GM18526 (cell line): ENCODE measurements at regions not wholly inside any gene's neighbourhood (a gene's known extent, or its start where the extent isn't known, plus 50 kb on each side); places are given as distances from the start of the nearest gene placed in this dataset.

Experiments
- POLR2A ChIP-seq: IDR thresholded peaks from 3 replicates; pipeline ENCODE4 v1.6.1; 2011; ENCODE audit not compliant: insufficient read length; ENCODE audit errors: extremely low read depth

- no peak for TF ChIP-seq POLR2A
Observed at GRCh38 chr17:70307430-70308225, 138.3 kb downstream of the KCNJ2 start.

GRCh38 chr17:70308618-70309017, 139.3 kb downstream of the KCNJ2 start:
- no peak for TF ChIP-seq POLR2A

GRCh38 chr17:70310221-70310672, 140.9 kb downstream of the KCNJ2 start:
- TF ChIP-seq POLR2A: no peak

DNA sequence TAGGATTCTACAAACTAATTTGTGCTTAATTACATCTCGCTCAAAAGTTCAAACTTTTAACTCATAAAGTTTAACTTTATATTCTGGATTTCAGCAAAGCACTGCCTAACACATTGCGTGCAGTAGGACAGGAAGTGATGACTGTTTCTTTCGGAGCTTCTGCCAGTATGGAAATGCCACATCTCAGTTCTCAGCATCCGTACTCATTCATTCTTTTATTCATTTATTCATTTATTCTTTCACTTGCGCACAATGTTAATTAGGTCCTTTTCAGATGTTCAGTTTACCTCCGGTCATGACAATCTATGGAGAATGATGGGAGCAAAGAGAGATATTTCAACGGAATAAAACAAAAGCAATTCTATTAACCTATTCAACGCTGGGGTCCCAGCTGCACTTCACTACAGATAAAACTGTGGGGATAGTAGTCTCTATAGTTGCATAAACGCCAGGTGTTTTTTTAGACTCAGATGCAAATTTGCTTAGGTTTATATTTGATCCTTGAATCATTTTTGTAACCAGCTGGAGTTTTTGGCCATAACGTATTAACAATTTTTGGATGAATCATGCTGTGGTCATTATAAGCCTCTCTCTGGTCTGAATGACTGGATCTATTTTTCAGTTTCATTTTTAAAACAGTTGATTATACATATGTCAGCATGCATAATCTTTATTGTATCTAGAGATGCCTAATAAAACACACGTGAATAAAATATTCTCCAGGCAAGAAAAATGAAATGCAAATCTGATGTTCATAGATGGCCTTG, 143.9 kb downstream of the KCNJ2 start:
- no peak for TF ChIP-seq POLR2A

- TF ChIP-seq POLR2A: no peak
Observed at GRCh38 chr17:70314096-70314495, 144.8 kb downstream of the KCNJ2 start.

- no peak for TF ChIP-seq POLR2A
Observed at GRCh38 chr17:70314506-70314905, 145.2 kb downstream of the KCNJ2 start.

DNA sequence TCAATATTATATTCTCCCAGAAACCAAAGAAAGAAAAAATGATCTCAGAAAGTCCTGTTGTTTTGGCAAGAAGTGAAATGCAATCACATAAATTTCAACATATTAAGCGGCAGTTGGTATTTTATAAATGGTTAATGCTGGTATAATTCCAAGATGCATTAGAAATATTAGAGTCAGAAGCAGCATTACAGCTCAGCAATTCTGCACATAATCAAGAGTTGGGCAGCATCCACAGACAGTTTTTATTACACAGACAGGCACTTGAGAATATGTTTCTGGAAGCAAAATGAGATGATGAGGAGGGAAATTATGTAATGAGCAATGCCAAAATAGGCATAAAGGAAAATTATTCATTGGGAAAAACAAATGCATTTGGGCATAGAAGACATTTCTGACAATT, 148.1 kb downstream of the KCNJ2 start:
- TF ChIP-seq POLR2A: no peak

GRCh38 chr17:70318051-70318450, 148.7 kb downstream of the KCNJ2 start:
- no peak for TF ChIP-seq POLR2A

DNA sequence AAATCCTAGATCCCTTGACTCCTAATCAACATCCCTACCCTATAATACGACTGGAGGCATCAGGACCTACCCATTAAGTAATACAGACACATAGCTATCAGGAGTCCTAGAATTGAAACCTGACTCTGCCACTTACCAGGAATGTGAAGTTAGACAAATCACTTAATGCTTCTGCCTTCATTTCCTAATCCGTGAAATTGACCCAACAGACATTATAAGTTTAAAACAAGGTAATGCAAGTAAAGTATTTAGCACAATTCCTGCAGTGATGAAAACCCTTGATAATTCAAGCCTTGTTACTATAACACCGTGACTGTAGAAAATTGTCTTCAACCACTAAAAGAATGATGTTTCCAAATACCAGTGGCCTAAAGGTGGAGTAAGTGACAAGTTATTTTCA, 150.2 kb downstream of the KCNJ2 start:
- no peak for TF ChIP-seq POLR2A

GRCh38 chr17:70320673-70321345, 151.5 kb downstream of the KCNJ2 start:
- TF ChIP-seq POLR2A: no peak

DNA sequence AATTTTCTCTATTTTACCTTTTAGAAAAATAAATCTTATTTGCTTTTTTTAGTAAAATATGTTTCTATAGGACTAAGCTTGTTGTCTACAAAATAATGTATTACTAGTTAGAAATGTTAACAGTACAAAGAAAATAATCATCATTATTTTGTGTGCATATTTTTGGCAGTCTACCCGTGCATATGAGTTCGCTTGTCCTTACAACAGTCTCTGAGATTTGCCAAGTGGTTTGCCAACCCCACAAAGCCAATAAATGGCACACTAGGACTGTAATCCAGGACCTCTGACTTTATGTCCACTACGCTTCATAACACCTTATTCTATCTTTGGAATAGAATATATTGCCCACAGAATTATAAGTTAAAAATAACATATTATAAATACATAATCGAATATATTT, 152.0 kb downstream of the KCNJ2 start:
- TF ChIP-seq POLR2A: no peak

DNA sequence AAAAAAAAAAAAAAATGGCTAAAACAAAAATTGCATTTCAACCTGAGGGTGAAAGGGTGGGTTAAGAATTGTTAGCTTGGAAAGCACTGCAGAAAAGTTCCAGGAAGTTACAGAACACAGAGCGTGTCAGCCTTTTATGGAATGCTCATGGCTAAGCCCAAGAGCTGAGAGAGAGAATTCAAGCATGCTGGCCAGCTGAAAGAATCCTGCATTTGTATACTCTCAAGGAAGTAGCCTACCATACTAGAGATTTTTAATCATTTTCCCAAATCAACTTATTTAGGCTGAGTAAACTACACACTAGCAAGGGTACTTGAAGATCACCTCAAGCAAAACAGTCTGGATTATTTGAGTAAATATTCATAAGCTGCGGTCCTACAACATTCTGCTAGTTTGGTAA, 153.9 kb downstream of the KCNJ2 start:
- TF ChIP-seq POLR2A: no peak

DNA sequence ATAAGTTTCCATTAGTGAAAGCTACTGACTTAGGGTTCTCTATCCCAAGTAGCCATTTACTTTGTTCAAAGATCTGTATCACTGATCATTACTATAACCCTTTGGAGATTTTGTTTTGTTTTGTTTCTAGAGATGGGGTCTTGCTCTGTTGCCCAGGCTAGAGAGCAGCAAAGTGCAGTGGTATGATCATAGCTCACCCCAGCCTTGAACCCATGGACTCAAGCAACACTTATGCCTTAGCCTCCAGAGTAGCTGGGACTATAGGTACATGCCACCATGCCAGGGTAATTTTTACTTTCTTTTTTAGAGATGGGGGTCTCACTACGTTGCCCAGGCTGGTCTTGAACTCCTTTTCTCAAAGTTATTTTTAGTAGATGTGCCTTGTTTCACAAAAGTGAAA, 154.7 kb downstream of the KCNJ2 start:
- no peak for TF ChIP-seq POLR2A

DNA sequence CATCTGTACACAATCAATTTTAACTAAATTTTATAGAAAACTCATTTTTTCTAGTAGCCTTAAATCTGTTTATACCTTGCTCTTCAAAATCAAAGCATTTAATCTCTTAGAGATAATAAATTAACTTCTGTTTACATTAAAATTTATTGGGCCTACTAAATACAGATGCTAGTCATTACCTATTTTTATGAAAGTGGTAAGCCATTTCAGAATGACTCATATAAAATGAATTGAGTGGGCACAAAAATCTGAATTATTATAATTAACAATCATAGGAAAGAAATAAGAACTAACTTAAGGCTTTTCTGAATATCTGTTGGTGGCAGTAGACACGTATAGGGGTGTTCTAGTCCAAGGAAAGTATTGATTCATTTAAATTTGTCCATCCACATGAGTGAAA, 157.9 kb downstream of the KCNJ2 start:
- no peak for TF ChIP-seq POLR2A

DNA sequence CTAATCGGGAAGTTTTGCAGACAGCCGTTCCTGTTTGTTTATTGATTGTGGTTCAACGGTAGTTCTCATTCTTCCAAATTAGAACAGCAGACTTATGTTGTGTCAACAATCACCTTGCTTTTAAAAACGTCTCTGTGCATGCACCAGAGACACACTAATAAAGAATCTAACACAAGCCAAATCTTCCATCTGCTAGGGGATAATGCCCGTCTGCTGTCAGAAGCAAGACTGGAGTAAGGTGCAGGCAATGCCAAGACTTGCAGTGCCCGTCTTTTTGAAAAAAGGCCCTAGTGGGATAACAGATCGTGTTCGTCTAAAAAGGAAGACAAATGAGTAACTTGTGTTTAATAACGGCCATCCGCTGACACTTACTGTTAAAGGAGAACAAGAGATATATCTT, 158.4 kb downstream of the KCNJ2 start:
- no peak for TF ChIP-seq POLR2A

- TF ChIP-seq POLR2A: no peak
Observed at GRCh38 chr17:70329721-70330120, 160.4 kb downstream of the KCNJ2 start.
